ENCODE measurements at regions not wholly inside any gene's neighbourhood (a gene's known extent, or its start where the extent isn't known, plus 50 kb on each side); places are given as distances from the start of the nearest gene placed in this dataset.
"Not testable (repeated sequence)": the region's sequence is repeated elsewhere in the genome, so short reads cannot be mapped to it uniquely, and the experiment has no call there.

DNA sequence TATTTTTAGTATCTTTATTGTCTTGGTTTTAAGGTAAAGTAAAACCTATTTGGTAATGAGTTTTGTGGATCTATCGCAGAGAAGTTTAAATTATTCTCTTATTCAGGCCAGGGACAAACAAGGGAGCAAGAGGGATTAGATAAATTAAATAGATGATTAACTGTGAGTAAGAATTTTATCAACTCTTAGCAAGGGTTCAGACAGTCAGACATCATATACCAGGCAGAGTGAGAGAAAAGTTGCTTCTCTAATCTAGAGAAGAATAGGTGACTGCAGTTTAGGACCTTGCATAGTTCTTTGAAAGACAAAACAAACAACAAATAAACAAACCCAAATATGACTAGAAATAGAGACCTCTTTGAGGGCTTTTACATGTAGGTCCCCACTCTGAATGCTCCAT lies 840.2 kb upstream of the GOT2 start:
- ChIA-PET CTCF (no interaction called here), POLR2A (no interaction called here)
- Mint-ChIP-seq H3K4me3 (no peak overlapping the region), H3K4me1 (no peaks in the 10 kb centered on the region), H3K9me3 (peaks cover 10% of the 10 kb centered on the region), H3K36me3 (ENCODE audit: low read depth) (no peaks in the 10 kb centered on the region), H3K27me3 (no peaks in the 10 kb centered on the region), H3K27ac (no peak overlapping the region)
- no peak for DNase-seq

DNA sequence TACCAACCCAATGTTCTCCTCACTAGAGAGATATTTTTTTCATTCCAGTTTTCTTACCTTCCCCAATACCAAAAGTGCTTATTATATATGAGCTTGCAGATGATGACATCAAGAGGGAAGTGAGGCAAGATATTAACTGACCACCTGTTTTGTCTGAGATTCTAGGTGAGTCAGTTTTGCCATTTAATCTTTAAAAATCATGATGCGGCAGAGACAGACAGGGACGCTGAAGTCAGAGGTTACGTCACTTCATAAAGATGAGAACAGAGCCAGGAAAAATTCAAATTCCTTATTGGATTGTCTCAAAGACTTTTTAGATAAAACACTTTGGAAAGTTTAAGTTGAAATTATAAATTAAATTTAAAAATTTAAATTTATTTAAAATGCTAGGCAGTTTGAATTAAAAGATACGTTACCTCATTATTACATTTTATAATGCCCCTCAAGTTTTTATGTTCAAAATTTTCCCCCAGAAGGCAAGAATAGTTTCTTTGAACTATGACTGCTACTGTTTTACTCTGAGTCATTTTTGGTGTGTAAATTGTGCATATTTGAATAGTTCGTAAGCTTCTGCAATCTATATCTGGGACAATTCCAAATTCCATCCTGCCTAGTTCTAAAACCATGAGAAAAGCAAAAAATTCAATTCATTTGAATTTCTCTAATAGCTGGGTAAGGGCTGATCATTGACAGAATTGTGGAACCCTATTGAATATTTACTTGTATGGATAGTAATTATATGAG lies 839.6 kb upstream of the GOT2 start:
- H3K27me3 Mint-ChIP-seq = no peaks in the 10 kb centered on the region
- H3K4me3 Mint-ChIP-seq = no peak overlapping the region
- H3K4me1 Mint-ChIP-seq = no peaks in the 10 kb centered on the region
- no peak for DNase-seq
- no peak overlapping the region for H3K27ac Mint-ChIP-seq
- ChIA-PET CTCF (no interaction called here), POLR2A (no interaction called here)
- H3K36me3 Mint-ChIP-seq (ENCODE audit: low read depth) = no peaks in the 10 kb centered on the region
- H3K9me3 Mint-ChIP-seq = peaks cover 8% of the 10 kb centered on the region

DNA sequence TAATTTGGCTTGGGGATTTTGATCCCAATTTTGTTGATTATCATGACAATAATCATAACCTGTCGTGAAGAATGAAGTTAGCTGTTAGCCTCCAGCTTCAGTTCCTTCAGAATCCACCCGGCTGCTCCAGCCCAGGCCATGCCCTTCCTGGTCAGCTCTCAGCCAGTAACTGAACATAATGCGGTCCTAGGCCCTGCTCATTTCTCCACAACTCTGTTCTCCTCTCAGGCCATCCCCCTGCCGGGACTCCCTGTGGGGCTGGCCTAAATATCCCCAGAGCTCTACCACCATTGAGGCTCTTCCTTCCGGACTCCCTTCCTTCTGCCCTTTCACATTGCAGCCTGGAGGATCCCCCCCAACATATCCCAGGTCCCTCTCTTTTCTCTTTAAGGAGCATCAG lies 833.4 kb upstream of the GOT2 start:
- Mint-ChIP-seq H3K4me1 (no peaks in the 10 kb centered on the region), H3K36me3 (ENCODE audit: low read depth) (no peaks in the 10 kb centered on the region), H3K9me3 (peaks cover 12% of the 10 kb centered on the region), H3K27ac (no peak overlapping the region), H3K4me3 (no peak overlapping the region), H3K27me3 (no peaks in the 10 kb centered on the region)
- POLR2A ChIA-PET = no interaction called here
- DNase-seq = no peak
- CTCF ChIA-PET = no interaction called here

DNA sequence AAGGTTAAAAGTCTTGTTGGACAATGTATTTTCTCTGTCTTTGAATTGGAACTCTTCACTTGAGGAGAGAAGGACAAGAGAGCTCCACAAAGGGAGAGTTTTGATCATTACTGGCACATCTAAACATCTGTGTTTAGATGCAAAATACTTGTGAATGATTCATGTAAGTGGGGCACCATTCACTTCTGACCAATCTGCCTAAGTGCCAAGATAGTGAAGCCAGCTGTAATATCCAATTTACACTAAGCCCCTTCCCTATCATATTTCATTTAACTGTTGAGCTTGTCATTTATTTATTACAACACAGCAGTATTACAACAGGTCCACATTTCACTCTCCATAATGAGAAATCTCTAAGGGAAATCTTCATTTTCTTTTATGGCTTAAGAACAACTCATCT lies 832.3 kb upstream of the GOT2 start:
- no peak for DNase-seq
- ChIA-PET POLR2A (no interaction called here), CTCF (no interaction called here)
- Mint-ChIP-seq H3K4me1 (no peaks in the 10 kb centered on the region), H3K9me3 (peaks cover 12% of the 10 kb centered on the region), H3K4me3 (no peak overlapping the region), H3K27me3 (no peaks in the 10 kb centered on the region), H3K36me3 (ENCODE audit: low read depth) (no peaks in the 10 kb centered on the region), H3K27ac (no peak overlapping the region)

DNA sequence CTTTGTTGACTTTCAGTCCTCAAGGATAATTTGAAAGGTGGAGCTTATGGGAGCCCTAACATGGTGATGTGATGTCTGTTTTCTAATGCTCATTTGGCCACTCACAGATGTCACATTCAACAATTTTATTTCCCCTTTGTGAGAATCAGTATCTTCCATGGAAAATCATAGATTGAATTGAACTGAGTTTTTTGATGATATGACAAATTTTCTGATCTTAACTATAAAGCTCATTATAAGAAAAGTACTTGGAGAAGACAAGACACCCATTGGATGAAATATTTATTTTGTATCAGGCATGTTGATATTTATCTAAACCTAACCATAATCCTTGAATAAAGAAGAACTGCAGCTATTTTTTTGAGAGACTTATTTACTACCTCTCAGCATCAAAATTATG lies 824.6 kb upstream of the GOT2 start:
- CTCF ChIA-PET = no interaction called here
- POLR2A ChIA-PET = no interaction called here

DNA sequence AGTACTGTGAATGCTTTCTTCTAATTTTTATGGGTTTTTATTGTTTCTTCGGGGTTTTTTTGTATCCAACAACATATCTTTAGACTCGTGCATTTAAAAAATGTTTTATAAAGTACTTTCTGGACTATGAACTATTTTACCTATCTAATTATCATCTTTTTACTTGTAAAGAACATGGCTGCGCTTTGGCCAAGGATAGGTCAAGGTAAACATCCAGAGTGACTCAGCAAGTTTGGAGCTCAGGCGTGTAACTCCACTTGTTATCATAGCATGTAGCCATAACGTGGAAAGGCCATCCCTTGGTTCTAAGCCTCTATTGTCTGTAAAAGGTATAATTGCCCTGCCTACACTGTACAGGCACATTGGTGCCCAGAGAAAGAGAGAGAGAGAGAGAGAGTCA lies 818.0 kb upstream of the GOT2 start:
- CTCF ChIA-PET = no interaction called here
- Mint-ChIP-seq H3K9me3 (peaks cover 13% of the 10 kb centered on the region), H3K27ac (no peak overlapping the region), H3K27me3 (no peaks in the 10 kb centered on the region), H3K4me3 (no peak overlapping the region), H3K4me1 (no peaks in the 10 kb centered on the region), H3K36me3 (ENCODE audit: low read depth) (no peaks in the 10 kb centered on the region)
- POLR2A ChIA-PET = no interaction called here
- DNase-seq = no peak

More for the DNA sequence above, 824.6 kb upstream of the GOT2 start:
- Mint-ChIP-seq H3K4me3 (no peak overlapping the region), H3K27ac (no peak overlapping the region), H3K4me1 (no peaks in the 10 kb centered on the region), H3K36me3 (ENCODE audit: low read depth) (no peaks in the 10 kb centered on the region), H3K27me3 (no peaks in the 10 kb centered on the region), H3K9me3 (peaks cover 10% of the 10 kb centered on the region)
- no peak for DNase-seq

DNA sequence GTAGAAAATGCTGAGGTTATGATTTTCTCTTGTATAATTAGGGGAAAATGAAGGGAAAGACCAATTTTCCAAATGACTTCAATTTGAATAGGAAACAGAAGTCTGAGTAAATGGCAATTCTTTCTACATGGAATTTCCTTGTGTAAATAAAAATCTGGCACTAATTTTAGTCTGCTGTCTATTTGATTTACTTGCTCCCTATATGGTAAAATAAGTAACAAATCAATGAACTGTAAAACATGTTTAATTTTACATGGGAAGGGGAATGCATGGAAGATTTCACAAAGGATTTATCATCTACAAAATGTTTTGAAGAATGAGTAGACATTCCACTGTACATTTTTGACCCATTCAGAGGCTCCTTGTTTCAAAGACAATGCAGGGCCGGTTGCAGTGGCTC lies 811.6 kb upstream of the GOT2 start:
- Mint-ChIP-seq H3K27ac (no peak overlapping the region), H3K27me3 (no peaks in the 10 kb centered on the region), H3K36me3 (ENCODE audit: low read depth) (no peaks in the 10 kb centered on the region), H3K9me3 (peaks cover 4% of the 10 kb centered on the region), H3K4me1 (no peaks in the 10 kb centered on the region), H3K4me3 (no peak overlapping the region)
- ChIA-PET CTCF (no interaction called here), POLR2A (no interaction called here)
- no peak for DNase-seq

DNA sequence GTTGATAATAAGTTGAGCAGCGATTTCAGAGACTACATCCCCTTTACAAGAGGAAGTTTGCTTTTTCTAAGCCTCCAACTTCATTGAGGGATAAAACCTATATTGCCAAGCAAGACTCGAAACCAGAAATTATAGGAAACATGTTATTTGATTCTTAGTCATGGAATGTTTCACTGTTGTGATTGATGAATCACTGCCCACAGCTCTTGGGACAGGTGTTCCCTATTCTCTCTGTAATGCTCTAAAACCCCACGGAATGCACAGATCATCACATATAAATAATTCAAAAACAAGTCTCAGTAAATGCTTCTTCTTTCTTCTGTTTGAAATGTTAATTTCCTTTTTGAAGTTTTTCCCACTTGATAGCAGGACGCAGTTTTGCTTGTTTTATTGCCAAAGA lies 809.5 kb upstream of the GOT2 start:
- Mint-ChIP-seq H3K36me3 (ENCODE audit: low read depth) (no peaks in the 10 kb centered on the region), H3K27me3 (no peaks in the 10 kb centered on the region), H3K9me3 (peaks cover 11% of the 10 kb centered on the region), H3K4me1 (no peaks in the 10 kb centered on the region), H3K4me3 (no peak overlapping the region), H3K27ac (no peak overlapping the region)
- ChIA-PET CTCF (no interaction called here), POLR2A (no interaction called here)
- no peak for DNase-seq

DNA sequence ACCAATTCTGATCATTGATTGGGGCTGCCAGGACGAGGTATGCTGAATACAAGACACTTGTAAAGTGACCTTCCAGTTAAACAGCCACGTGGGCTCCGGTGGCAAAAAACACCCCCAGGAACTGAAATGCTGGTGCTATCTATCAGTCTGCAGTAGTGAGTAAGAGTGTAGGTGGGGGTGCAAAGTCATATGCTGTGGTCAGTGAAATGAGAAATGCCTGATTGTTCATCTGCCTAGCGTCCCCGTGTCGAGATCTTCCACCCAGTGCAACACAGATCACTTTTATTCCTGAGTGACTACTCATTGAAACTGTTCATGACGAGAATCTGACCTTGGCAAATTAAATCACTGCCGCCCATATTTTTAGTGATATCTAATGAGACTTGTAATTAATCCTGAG lies 806.5 kb upstream of the GOT2 start:
- Mint-ChIP-seq H3K9me3 (peaks cover 9% of the 10 kb centered on the region), H3K4me1 (no peaks in the 10 kb centered on the region), H3K36me3 (ENCODE audit: low read depth) (no peaks in the 10 kb centered on the region), H3K27ac (no peak overlapping the region), H3K27me3 (no peaks in the 10 kb centered on the region), H3K4me3 (no peak overlapping the region)
- CTCF ChIA-PET = no interaction called here
- no peak for DNase-seq
- POLR2A ChIA-PET = no interaction called here

DNA sequence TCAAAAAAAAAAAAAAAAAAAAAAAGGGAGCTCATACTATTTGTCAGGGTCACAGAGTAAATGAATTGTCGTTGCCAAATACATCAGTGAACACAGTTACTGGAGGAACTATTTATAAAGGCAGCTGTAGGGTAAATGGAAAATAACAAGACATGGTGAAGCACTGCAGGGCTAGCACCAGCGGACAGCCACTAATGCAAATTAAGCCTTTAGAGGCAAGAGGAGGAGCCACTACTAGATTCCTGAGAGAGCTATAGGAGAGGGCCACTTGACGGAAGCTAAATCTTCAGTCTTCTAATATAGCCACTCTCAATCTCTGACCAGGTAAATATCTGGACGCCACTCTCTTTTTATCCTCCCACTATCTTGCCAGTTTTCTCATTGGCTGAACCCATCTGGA lies 801.2 kb upstream of the GOT2 start:
- DNase-seq = no peak
- CTCF ChIA-PET = no interaction called here
- H3K9me3 Mint-ChIP-seq = peaks cover 7% of the 10 kb centered on the region
- H3K36me3 Mint-ChIP-seq (ENCODE audit: low read depth) = no peaks in the 10 kb centered on the region
- no peaks in the 10 kb centered on the region for H3K4me1 Mint-ChIP-seq
- H3K27me3 Mint-ChIP-seq = no peaks in the 10 kb centered on the region
- H3K4me3 Mint-ChIP-seq = no peak overlapping the region
- H3K27ac Mint-ChIP-seq = no peak overlapping the region
- POLR2A ChIA-PET = no interaction called here

DNA sequence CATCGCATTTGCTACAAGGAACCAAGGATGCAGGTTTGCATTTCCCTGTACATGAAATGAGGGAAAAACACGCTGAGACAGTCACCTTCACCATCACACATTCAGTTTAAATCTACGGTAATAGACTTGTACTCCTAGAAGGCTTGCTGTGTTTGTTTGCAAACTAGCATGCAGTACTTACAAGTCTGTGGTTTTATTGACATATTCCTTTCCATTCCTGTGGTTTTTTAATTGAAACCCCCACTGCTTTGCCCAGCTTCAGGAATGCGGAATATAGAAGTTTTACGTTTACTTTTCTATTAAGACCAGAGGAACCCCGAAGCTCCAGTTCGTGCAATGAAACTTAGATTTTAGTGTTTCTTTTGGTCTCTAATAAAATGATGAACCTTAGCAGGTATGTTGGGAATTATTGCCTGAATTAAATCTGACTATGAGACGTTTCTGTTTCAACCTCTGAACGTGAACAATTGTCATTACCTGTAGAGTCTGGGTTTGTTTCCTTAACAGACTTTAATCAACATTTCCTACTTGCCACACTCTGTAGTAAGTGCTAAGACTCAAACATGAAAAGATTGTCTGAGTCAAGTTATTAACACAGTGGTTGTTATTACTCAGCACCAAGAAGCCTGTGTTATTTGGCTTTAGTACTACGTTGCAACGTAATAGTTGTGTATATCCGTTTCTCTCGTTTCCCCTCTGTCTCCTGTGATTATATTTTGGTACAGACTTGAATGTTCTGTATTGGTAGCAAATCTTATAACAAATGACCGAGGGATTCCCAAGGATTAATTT lies 793.3 kb upstream of the GOT2 start:
- no peak overlapping the region for H3K4me3 Mint-ChIP-seq
- H3K36me3 Mint-ChIP-seq (ENCODE audit: low read depth) = no peaks in the 10 kb centered on the region
- H3K4me1 Mint-ChIP-seq = no peaks in the 10 kb centered on the region
- peaks cover 3% of the 10 kb centered on the region for H3K9me3 Mint-ChIP-seq
- H3K27me3 Mint-ChIP-seq = no peaks in the 10 kb centered on the region
- CTCF ChIA-PET = no interaction called here
- POLR2A ChIA-PET = no interaction called here
- no peak for DNase-seq
- H3K27ac Mint-ChIP-seq = no peak overlapping the region

DNA sequence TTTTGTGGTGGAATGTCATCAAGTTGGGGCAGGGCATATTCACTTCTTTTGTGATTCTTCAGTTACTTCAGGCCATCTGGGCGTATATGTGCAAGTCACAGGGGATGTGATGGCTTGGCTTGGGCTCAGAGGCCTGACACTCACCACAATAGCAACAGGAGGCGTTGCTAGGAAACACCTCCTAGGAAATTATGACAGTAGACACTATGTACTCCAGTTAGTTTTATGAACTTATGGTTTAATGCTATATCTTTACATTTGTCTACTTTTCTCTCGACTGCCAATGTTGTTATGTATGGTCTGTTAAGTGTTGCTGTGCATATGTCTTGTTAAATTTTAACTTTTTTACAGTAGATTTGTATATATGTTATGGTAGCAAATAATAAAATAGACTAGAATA lies 788.7 kb upstream of the GOT2 start:
- CTCF ChIA-PET = no interaction called here
- Mint-ChIP-seq H3K27me3 (no peaks in the 10 kb centered on the region), H3K4me3 (no peak overlapping the region), H3K27ac (no peak overlapping the region), H3K4me1 (no peaks in the 10 kb centered on the region), H3K36me3 (ENCODE audit: low read depth) (no peaks in the 10 kb centered on the region), H3K9me3 (peaks cover 30% of the 10 kb centered on the region)
- no peak for DNase-seq
- POLR2A ChIA-PET = no interaction called here

DNA sequence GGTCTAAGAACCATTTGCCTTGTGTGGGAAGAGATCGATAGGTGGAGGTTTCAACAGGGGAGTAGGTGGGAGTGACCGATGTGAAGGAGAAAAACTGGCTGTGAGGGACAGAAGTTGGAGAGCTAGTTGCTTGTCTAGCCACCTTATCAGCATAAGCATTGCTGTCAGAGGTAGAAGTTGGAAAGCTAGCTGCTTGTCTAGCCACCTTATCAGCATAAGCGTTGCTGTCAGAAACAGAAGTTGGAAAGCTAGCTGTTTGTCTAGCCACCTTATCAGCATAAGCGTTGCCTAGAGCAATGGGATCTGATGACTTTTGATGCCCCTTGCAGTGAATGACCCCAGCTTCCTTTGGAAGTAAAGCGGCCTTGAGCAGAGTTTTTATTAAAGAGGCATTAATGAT lies 784.6 kb upstream of the GOT2 start:
- CTCF ChIA-PET; H3K4me3 Mint-ChIP-seq; H3K4me1 Mint-ChIP-seq; H3K36me3 Mint-ChIP-seq (ENCODE audit: low read depth); DNase-seq; H3K27me3 Mint-ChIP-seq; H3K27ac Mint-ChIP-seq; POLR2A ChIA-PET: not testable (repeated sequence)
- H3K9me3 Mint-ChIP-seq = peaks cover 45% of the 10 kb centered on the region

DNA sequence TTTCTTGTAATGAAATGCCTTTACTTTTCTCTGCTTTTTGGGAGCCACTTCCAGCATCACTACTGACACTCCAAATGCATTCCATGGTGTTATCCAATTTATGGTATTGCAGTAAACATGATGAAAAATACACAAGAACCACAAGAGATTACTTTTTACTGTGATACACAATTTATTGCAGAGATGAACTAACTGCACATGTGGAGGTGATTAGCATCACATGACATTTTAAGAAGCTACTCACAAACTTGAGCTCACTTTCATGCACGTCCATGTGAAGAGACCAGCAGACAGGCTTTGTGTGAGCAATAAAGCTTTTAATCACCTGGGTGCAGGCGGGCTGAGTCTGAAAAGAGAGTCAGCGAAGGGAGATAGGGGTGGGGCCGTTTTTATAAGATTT lies 780.5 kb upstream of the GOT2 start:
- Mint-ChIP-seq H3K4me1 (no peaks in the 10 kb centered on the region), H3K27me3 (no peaks in the 10 kb centered on the region), H3K4me3 (no peak overlapping the region), H3K9me3 (peaks cover 32% of the 10 kb centered on the region), H3K27ac (no peak overlapping the region), H3K36me3 (ENCODE audit: low read depth) (no peaks in the 10 kb centered on the region)
- CTCF ChIA-PET = no interaction called here
- DNase-seq = no peak
- POLR2A ChIA-PET = no interaction called here

Measured in activated CD4-positive, alpha-beta memory T cell treated with anti-CD3 and anti-CD28 coated beads, Interleukin-2, amount 10 ng/mL, durations not matched to agents 7 days and 5 days (primary cell).